AG09319 (cell line): ENCODE measurements at regions not wholly inside any gene's neighbourhood (a gene's known extent, or its start where the extent isn't known, plus 50 kb on each side); places are given as distances from the start of the nearest gene placed in this dataset.

Source experiments
- DNase-seq: peaks from one replicate; pipeline ENCODE4 v3.0.0-alpha.2; 2010; ENCODE audit warnings: low read depth; ENCODE audit errors: extremely low read depth
- CTCF ChIP-seq: IDR thresholded peaks from 2 replicates; pipeline ENCODE4 v1.5.1; 2011; ENCODE audit warnings: low read depth, mild to moderate bottlenecking, inconsistent platforms, low read length, moderate library complexity

- DNase-seq, result no peak
- TF ChIP-seq CTCF, result no peak
Measured at GRCh38 chr15:61724251-61724939, 335.9 kb downstream of the VPS13C start.

GRCh38 chr15:61721418-61721817 is 338.8 kb downstream of the VPS13C start:
- DNase-seq, result no peak
- TF ChIP-seq CTCF, result no peak

DNA sequence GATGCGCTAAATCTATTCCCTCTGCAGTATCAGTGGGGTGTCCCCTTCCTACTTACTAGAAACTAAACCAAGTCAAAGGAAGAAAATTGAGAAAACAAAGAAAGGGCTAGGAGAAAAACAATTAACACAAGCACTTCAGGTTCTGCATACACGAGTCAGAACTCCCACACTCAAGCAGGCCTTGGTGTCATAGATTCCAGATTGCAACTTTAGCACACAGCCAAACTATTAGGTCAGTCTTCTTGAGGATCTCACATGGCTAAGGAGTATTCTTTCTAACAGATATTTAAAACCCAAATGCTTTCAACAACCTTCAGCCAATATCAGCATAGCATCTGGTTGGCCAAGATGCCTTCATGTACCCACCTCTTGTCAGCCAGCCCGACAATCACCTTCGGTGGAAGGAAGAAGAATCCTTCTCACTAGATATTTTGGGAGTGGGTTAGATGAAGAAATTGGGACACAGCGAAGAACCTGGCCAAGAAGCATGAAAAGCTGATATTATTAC is 340.0 kb downstream of the VPS13C start:
- no peak for TF ChIP-seq CTCF
- DNase-seq, result no peak

DNA sequence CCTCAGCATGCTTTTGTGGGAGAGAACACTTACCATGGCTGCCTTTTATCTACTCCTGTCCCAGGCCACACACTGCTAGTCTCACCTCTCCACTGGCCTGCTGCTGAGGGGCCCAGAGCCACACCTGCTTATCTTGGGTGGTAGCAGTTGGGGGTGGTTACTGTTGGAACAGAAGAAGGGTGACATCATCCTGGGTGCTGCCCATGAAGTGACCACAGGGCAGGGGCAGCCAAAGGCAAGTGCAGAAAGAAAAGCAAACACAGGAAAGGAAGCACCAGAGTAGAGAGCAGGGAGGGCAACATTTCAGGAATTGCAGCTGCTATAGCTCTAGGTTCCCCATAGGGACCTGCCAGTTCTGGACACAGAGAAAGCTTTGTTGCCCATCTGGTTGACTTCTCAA is 345.2 kb downstream of the VPS13C start:
- DNase-seq, result no peak
- TF ChIP-seq CTCF, result no peak

DNA sequence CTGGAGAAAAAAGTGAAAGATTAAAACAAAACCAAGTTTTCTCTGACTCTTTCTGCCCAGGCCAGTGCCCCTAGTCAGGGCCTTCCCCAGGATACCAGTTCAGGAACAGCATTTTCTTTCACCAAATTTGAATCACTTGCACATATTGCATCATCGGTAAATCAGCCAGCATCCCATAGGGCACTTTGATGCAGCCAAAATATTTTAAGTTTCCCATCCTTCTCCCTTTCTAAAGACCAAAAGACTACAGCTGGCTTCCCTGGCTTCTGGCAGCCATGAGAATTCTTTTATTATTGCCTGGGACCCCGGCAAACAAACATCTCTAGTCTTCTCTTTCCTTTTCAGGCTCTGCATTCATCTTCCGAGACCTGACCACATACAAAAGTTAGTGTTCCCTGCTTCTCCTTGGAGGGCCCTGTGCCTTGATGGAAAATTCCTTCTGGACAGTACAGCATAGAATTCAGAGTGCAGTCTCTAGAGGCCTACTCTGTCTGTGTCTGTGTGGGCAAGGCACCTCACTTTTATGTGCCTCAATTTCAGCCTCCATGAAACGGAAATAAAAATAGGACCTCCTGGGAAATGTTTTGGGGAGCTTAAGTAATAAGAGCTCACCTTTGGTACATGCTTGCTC is 348.0 kb downstream of the VPS13C start:
- no peak for DNase-seq
- no peak for TF ChIP-seq CTCF

GRCh38 chr15:61702224-61703020 is 357.8 kb downstream of the VPS13C start:
- DNase-seq, result no peak
- TF ChIP-seq CTCF, result no peak

GRCh38 chr15:61701455-61701854 is 358.8 kb downstream of the VPS13C start:
- no peak for DNase-seq
- no peak for TF ChIP-seq CTCF
